SK-N-SH (cell line): ENCODE measurements at regions not wholly inside any gene's neighbourhood (a gene's known extent, or its start where the extent isn't known, plus 50 kb on each side); places are given as distances from the start of the nearest gene placed in this dataset.

Experiments
- CHD2 ChIP-seq: fragments of 150-350 bp; IDR thresholded peaks from 2 replicates; pipeline ENCODE4 v1.6.1; 2018; ENCODE audit warnings: low read length; ENCODE audit not compliant: partially characterized antibody
- FOXJ3 ChIP-seq: sonication (generic); formaldehyde crosslinking; IDR thresholded peaks from 2 replicates; pipeline ENCODE4 v1.5.1; 2020; ENCODE audit warnings: mild to moderate bottlenecking, missing genetic modification reagents
- GABPA ChIP-seq: IDR thresholded peaks from 2 replicates; pipeline ENCODE4 v1.4.0; 2012; ENCODE audit warnings: low read depth, mild to moderate bottlenecking
- GATA2 ChIP-seq: sonication (generic); formaldehyde crosslinking; IDR thresholded peaks from 2 replicates; pipeline ENCODE4 v1.5.0; 2020; ENCODE audit warnings: mild to moderate bottlenecking, missing genetic modification reagents
- MXI1 ChIP-seq: IDR thresholded peaks from 2 replicates; pipeline ENCODE4 v1.6.1; 2012; ENCODE audit warnings: mild to moderate bottlenecking, low read depth, low read length, improper control_type of control experiment
- POLR2AphosphoS5 ChIP-seq: IDR thresholded peaks from 2 replicates; pipeline ENCODE4 v1.6.1; 2012; ENCODE audit warnings: low read depth, low read length
- RCOR1 ChIP-seq: fragments of 150-350 bp; IDR thresholded peaks from 2 replicates; pipeline ENCODE4 v1.6.1; 2017; ENCODE audit warnings: antibody characterized with exemption, low read length
- TAF1 ChIP-seq: IDR thresholded peaks from 2 replicates; pipeline ENCODE4 v1.6.1; 2012; ENCODE audit warnings: low read depth, mild to moderate bottlenecking, low read length, moderate library complexity, borderline replicate concordance
- TCF12 ChIP-seq: IDR thresholded peaks from 2 replicates; pipeline ENCODE4 v1.4.0; 2012
- YY1 ChIP-seq: IDR thresholded peaks from 2 replicates; pipeline ENCODE4 v1.4.0; 2012; ENCODE audit warnings: low read depth, mild to moderate bottlenecking
- TF ChIP-seq, protein P1 (sequence below): fragments of 200-600 bp; sonication (generic); IDR thresholded peaks from 2 replicates; pipeline ENCODE4 v1.6.1; 2017; ENCODE audit warnings: antibody characterized with exemption, mild to moderate bottlenecking, moderate library complexity

DNA sequence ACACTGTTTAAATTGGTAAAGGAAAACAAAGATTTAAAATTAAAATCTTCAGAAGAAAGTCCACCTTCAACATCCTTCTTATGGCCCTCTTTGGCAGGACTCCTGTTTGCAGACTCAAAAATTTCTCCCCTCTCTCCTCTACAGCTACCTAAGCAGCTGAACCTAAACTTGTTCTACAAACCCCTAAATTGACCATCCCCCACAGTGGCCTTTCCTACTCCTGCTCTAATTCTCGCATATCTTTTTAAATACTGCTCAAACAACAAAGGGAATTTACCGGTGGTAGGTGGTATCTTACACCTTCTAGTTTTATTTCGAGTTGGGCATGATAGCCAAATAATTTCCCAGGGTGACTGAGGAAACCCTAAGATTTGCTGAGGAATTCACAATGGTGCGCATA is 53.5 kb upstream of the PDC start:
- TF ChIP-seq, protein P1, sequence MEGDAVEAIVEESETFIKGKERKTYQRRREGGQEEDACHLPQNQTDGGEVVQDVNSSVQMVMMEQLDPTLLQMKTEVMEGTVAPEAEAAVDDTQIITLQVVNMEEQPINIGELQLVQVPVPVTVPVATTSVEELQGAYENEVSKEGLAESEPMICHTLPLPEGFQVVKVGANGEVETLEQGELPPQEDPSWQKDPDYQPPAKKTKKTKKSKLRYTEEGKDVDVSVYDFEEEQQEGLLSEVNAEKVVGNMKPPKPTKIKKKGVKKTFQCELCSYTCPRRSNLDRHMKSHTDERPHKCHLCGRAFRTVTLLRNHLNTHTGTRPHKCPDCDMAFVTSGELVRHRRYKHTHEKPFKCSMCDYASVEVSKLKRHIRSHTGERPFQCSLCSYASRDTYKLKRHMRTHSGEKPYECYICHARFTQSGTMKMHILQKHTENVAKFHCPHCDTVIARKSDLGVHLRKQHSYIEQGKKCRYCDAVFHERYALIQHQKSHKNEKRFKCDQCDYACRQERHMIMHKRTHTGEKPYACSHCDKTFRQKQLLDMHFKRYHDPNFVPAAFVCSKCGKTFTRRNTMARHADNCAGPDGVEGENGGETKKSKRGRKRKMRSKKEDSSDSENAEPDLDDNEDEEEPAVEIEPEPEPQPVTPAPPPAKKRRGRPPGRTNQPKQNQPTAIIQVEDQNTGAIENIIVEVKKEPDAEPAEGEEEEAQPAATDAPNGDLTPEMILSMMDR = no peak
- TF ChIP-seq TAF1 (no peak), POLR2AphosphoS5 (no peak), FOXJ3 (CRISPR knock-in tag) (no peak), CHD2 (no peak), YY1 (no peak), GATA2 (CRISPR knock-in tag) (no peak), MXI1 (no peak), TCF12 (no peak), RCOR1 (no peak), GABPA (no peak)
